HG03565 (cell line): ENCODE measurements at regions not wholly inside any gene's neighbourhood (a gene's known extent, or its start where the extent isn't known, plus 50 kb on each side); places are given as distances from the start of the nearest gene placed in this dataset.
"Not testable (repeated sequence)": the region's sequence is repeated elsewhere in the genome, so short reads cannot be mapped to it uniquely, and the experiment has no call there.

ENCODE experiments used
- ATAC-seq: cut with Tn5 transposase; IDR thresholded peaks from one replicate; pipeline ENCODE4 v1.9.1; 2021; ENCODE audit warnings: mild to moderate bottlenecking, moderate library complexity; ENCODE audit not compliant: unreplicated experiment

DNA sequence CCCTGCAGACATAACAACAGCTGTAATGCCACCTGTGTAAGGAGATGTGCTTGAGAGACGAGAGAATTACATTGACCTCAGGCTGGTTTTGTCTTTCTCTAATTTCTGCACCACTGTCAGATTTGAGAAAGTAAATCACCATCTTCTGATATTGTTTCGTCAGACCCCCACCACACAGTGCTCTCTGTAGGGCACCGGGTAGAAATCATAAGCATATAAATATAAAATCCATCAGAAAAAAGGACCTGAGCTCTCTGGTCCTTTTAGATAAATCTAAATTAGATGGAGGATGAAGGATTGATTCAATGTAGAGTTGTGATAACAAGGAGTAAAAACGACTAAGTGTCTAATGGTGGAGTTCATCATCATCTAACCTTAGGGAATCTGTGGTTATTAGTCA, 1981.0 kb upstream of the PRR20A start:
- ATAC-seq, result no peak

DNA sequence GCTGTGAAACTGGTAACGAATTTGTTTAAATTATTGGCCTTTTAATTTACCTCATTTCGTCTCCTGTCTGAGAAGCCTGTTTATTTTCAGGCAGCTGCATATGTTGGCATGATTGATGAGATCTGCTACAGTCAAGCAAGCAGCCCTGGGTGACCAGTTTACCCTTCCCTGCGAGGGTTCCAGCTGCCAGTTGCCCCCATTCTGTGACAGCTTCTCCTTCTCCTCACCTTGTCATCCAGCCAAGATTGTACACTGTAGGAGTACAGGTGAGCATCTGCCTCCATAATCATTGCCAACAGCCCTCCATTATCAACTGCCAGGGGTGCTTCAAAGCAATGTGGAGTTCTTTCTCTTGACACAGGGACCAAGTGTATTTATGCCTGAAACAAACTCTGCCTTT, 1979.9 kb upstream of the PRR20A start:
- ATAC-seq, result no peak

DNA sequence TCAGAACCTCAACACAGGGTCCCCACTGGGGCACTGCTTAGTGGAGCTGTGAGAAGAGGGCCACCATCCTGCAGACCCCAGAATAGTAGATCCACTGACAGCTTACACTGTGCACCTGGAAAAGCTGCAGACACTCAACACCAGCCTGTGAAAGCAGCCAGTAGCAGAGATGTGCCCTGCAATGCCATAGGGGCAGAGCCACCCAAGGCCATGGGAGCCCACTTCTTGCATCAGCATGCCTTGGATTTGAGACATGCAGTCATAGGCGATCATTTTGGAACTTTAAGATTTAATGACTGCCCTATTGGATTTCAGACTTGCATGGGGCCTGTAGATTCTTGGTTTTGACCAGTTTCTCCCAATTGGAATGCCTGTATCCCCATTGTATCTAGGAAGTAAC, 1962.1 kb upstream of the PRR20A start:
- ATAC-seq, result not testable (repeated sequence)

DNA sequence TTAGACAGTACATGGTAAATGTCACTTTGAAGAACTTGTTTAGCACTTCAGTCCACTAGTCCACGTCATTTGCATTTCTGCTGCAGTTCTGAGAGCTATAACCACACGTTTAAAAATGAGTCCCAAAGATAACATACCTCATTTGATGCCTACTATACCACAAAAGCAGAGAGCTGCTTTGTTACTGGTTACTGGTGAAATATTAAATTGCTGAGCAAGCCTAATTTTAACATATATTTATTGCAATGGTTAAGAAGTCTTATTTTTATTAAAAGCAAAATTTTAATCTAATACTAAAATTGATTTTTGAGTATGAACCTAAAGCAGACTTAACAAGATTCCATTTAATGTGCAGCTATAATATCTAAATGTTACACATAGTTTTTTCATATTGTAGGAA, 1949.7 kb upstream of the PRR20A start:
- no peak for ATAC-seq

DNA sequence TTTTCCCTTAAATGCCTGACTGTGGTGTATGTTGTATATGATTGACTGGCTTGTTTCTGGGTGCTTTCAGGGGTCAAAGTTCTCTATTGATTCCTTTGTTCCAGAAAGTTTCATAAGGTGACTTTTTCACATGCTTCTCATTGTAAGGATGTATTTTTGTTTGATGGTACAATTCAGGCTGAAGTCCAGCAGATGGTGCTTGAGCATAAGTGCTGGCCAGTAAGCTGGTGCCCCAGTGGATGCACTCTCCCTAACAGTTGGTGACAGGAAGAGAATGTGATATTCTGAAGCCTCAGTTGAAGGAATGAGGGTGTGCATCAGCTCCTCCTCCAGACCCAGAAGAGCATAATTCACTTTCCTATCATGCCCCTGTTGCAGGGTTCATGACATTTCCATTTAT, 1941.6 kb upstream of the PRR20A start:
- no peak for ATAC-seq

DNA sequence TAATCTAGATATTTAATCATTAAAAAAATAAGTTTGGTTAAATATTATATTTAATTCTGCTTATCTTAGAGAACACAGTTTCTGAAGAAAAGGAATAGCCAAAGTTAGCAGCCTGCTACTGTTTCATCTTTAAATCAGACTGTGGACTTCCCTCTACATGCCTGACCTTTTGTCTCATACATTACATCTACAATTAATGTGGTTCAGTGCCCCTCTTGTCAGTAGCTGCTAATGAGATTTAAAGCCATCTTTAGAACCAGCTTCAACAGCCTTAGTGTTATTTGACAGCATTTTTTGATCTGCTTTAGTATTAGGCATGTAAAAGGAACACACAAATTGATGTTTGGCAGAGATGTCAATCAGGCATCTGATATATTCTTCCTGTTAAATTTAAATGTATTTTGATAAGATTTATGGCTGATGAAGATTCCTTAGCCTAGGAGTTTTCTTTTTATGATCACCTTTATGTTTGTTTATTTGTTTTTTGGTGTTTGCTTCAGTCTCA, 1925.8 kb upstream of the PRR20A start:
- no peak for ATAC-seq

DNA sequence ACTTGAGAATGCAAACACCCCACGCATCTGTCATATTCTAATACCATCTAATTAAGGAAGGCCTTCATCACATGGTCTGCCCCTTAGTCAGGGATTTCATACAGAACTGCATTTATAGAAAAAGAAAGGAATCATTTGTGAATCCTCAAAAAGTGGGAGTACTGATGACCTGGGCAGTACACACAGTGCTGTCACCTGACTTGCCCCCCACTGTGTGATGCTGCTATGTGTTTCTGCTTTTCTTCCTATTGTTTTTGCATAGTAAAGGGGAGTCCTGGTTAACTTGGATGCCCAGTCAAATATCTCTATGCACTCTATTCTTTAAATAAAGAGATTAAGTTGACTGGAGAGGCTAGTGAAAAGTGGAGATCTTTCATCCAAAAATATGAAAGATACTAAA, 1921.2 kb upstream of the PRR20A start:
- no peak for ATAC-seq

DNA sequence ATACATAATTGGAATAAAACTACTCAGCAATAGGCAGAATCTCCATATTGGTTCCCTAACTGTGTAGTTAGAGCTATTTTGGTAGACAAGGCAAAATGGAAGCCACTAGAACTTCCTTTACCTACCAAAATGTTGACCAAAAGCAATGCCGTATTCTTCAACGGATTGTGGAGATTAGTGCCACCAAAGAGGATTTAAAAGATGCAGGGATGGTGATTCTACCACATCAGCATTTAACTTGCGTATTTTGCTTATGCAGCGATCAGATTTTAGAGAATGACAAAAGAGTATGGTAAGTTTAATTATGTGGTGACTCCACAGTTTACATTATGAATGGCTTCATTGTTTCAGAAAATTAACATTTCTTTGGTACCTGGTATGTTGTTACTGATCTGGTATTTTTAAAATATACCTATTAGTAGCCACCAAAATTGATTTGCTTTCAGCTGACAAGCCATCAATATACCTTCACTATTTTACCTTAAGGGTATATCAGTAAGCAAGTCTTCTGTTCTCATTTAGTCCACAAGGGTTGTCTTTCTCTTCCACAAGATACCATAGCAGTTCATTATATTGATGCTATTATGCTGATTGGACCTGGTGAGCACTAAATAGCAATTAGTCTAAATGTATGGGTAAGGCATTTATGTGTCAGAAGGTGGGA, 1910.7 kb upstream of the PRR20A start:
- ATAC-seq, result no peak

DNA sequence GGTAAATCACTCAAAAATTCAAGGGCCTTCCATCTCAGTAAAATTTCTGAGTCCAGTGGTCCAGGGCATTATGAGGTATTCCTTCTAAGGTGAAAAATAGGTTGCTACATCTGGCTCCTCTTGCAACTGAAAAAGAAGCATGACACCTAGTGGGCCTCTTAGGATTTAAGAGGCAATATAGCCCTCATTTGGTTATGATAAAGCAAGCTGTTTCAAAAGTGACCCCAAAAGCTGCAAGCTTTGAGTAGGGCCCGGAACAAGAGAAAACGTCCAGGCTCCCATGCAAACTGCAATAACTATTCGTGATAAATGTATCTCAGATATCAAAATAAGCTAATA, 1910.2 kb upstream of the PRR20A start:
- no peak for ATAC-seq

DNA sequence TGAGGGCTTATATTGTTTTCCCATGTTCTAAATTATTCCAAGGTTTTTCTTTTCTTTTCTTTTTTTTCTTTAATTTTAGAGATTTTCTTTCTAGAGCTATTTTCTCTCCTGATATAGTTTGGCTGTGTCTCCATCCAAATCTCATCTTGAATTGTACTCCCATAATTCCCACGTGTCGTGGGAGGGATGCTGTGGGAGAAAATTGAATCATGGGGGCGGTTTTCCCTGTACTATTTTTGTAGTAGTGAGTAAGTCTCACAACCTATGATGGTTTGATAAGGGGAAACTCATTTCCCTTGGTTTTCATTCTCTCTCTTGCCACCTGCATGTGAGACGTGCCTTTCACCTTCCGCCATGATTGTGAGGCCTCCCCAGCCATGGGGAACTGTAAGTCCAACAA, 1906.4 kb upstream of the PRR20A start:
- ATAC-seq, result no peak

DNA sequence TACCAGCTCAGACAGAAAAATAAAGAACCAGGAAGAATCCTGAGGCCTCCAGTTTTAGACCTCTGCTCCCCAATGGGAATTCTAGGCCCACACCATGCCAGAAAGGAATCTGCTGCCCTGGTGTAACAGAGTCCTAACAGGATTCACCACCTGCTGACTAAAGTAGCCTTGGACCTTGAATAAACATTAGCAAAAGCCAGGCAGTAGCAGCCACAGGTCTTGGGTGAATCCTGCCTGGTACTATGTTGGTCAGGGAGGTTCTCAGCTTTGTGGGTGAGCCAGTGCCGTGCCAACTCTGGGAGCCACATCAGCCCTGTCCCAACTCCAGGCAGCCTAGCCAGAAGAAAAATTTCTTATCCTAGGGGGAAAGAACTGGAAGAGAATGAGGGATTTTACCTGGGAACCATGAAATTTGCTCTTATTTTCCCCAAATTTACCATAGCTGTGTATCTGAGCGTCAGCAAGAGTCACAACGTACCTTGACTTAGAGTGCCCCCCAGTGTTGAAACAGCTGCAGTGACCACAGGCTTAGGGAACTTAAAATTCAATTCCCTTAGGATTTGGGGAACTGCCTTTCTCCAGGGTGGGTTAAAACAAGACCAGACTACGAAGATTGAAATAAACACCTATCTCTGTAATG, 1895.6 kb upstream of the PRR20A start:
- ATAC-seq, result no peak

DNA sequence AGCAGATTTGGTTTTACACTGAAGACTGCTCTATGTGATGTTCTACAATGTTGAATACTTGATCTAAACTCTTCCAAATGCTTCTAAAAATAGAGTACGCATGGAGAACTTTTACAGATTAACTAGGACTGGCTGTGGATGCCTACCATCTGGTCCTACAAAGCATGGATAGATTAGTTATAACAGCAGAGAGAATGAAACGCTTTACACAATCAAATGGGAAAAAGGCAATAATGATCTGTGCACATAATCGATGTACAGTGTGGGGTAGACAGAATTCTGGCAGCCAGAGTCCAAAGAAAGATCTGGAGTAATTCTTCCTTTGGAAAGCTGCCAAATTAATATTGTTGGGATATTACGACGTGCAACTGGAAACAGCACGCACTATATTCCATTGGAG, 1885.5 kb upstream of the PRR20A start:
- ATAC-seq, result no peak

DNA sequence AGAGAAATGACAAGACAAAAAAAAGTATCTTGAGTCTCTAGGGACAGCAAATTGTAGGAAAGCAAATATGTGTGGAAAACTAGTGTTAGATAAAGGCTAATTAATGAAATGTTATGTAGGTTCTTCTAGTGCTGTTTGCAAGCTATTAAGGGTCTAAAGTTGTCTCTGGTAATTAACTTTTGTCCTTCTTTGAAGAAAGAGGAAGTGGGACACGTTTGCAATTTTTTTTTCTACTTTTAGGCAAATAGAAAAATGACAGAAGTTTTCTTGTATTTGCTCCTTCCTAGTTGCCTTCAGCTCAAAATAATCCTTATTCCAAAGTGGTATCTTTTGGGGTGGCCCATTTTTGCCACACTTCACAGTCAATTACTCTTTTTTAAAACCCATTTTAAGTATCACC, 1877.7 kb upstream of the PRR20A start:
- ATAC-seq, result no peak

DNA sequence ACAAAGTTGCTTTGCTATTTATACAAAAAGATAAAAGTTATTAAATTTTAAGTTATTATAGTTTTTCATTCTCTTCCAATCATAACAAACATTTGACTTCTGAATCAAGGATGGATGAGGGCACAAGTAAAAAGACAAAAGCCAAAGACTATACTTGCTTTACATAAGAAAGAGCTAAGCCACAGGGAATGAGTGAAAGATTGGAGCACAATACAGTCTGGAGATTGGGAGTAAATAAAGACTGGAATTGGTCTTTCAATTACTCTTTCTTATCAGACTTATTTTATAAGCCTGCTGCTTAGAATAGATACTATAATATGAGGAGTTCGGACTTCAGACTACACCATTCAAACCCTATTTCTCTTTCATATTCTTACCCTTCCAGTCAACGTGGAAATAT, 1874.1 kb upstream of the PRR20A start:
- no peak for ATAC-seq

DNA sequence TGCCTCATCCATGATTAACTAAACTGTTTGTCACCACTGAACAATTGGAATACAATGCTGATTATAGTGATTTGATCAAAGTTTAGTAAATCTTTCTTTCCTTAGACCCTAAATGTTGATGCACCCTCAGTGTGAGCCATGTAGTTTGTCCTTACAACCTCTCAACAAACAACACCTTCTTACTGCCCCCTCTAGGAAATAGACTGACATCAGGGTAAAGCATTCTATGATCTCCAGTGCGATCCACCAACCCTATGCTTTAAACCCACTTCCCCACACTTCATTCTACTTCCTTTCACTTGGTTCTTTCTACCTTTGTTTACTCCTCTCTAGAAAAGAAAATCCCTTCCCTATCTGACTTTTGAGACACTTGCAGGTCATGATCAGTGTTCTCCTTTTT, 1842.5 kb upstream of the PRR20A start:
- no peak for ATAC-seq

DNA sequence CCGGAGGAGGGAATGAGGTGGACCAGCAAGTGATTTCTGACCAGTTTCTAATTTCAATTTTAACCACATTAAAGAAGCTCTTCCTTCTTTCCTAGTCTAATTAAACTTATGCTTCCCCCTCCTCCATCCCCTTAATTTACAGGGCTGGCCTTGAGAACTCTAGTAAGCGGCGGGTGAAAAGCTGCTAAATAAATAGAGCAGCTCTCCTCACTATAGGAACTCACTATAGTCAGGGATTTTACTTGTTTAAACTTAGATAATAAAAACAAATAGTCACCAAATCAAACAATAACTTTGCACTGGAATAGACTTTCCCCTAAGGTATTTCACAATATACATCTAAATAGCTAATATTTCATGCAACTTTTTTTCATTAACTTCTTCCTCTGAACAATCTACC, 1838.2 kb upstream of the PRR20A start:
- no peak for ATAC-seq

DNA sequence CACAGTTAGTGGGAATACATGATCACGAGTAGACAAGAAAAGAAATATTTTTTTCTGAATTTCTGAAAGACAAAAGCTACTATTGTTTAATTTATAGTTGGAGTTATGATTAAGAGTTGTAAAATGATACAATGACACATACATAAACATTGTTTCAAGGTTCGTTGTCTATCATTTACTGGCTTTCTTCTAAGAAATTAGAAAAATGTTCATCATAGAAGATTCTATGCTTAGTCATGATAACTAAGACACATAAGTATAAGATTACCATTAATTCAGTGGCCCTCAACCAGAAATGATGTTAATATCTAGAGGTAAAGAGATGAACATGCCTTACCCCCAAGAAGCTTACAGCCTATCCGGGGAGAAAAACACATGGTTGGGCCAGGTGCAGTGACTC, 1832.8 kb upstream of the PRR20A start:
- no peak for ATAC-seq

DNA sequence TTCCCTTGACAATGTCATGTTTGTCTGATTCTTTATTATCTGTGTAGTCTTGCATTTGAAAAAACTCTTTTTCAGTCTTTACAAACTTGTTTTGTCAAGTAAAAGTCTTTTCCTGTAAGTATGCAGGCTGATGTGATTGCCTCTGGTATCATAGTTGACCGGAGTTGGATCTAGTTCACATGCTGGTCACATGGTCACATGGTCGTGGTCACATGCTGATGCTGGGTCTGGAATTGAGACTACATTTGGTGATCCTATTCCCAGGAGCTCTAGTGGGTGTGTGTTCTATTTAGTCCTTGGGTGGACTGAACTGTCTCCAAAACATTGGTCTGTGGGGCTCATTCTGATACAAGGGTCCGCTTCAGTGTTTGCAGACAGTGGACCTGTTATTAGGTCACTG, 1798.8 kb upstream of the PRR20A start:
- ATAC-seq, result no peak

DNA sequence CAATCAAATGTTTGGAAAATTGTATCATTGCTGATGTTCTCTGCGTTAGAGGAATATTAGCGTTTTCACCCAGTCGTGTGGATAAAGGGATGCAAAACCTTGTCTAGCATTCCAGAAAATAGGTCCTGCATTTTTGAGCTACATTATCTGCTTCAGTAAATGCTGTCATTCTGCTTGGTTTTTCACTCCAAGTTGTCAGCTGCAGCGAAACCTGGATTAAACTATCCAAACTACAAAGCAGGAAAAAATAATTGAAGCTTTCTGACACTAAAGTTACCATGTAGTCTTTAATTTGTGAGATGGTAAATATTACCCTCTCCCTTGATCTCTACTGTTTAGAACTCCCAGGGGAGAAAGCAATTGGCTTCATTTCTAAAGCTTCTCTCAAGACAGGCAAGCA, 1795.5 kb upstream of the PRR20A start:
- no peak for ATAC-seq

DNA sequence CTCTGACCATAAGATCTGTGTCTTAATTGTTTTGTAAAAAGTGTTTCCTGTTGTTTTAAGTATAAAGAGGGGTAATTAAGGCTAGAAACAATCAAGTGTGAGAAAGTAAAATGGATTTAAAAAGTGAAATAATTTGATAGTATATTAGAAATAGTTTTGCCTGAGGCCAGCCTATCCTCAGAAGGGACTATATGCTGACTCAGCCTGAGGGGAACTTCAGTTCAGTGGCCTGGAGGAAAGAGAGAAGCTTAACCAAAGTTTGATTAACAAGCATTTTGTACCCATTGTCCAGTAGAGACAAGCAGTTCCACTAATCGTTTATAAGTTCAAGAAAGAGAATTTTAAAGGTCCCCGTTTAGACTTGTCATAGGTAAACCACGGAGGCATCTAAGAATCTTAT, 1793.2 kb upstream of the PRR20A start:
- no peak for ATAC-seq

DNA sequence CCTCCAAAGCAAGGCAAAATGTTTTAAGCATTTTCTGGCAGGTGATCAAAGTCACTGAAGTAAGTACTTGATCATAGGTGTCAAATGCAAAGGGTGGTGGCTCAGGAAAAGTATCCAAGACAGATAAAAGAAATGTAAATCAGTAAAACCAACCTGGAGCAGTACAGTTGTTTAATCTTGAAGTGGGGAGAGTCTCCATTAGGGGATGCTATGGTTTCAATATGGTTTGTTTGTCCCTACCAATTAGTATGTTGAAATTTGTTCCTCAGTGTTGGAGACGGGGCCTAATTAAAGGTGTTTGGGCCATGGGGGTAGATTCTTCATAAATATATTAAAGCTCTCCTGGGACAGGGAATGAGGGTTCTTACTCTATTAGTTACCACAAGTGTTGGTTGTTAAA, 1781.7 kb upstream of the PRR20A start:
- no peak for ATAC-seq

DNA sequence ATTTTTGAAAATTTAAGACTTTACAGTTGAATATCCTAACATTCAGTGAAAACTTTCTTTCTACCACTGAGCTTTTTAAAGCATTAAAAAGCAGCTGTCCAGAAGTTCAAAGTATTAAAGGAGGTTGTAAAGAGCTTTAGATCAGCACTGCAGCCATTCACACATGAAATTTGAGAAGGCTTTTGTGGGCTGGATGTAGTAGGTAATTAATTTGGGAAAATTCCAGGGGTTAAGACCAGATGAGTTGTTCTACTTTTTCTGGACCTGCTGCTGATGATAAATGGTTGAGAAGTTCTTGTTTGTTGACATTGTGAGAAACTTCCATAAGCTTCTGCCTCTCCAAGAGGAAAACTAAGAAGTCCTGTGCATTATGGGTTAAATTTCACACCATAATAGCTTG, 1779.6 kb upstream of the PRR20A start:
- ATAC-seq, result no peak

DNA sequence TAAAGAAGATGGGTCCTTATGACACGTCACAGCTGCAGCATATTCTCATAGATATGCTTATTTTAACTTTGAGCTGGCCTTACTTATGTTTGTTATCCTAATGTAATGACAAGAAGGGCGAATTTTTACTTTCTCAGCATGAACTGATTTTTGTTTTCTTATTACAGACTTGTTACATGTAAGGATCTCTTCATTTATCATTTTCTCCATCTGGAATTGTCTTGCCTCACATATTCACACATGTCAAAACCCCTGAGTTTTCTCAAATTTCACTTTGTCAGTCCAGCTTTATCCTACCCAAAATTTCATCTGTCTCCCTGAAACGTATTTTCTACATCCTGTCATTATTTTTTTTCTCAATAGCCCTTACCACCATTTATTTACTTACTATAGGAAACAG, 1774.0 kb upstream of the PRR20A start:
- ATAC-seq, result no peak
